CD4-positive, alpha-beta memory T cell (primary cell): ENCODE measurements at regions not wholly inside any gene's neighbourhood (a gene's known extent, or its start where the extent isn't known, plus 50 kb on each side); places are given as distances from the start of the nearest gene placed in this dataset.

Experiments used
- CTCF ChIA-PET: fragments of 350-600 bp; sonication (Branson Sonifier 250); formaldehyde crosslinking; loops from one replicate; lab custom pipeline; 2021; ENCODE audit warnings: inconsistent platforms; ENCODE audit not compliant: partially characterized antibody; lab: Charles Lee
- POLR2A ChIA-PET: fragments of 350-600 bp; sonication (Branson Sonifier 250); formaldehyde crosslinking; loops from one replicate; lab custom pipeline; 2021; ENCODE audit not compliant: partially characterized antibody; lab: Charles Lee
- DNase-seq, 5 donors: peaks; one replicate each; pipeline versions ENCODE4 v3.0.0 to v3.0.0-alpha.2; 2020 to 2022; ENCODE audit warnings: mixed read lengths in 1 of 5
- H3K27ac ChIP-seq: one replicate; pipeline ENCODE4 v1.7.0; 2013; ENCODE audit warnings: low read depth, low read length
- H3K27me3 ChIP-seq: 2 replicates; pipeline ENCODE4 v1.7.0; 2013; ENCODE audit warnings: mild to moderate bottlenecking, low read length, moderate library complexity; ENCODE audit not compliant: insufficient read depth
- H3K36me3 ChIP-seq: 2 replicates; pipeline ENCODE4 v1.7.0; 2013; ENCODE audit warnings: mild to moderate bottlenecking, low read length, moderate library complexity; ENCODE audit not compliant: insufficient read depth
- H3K4me1 ChIP-seq: 2 replicates; pipeline ENCODE4 v1.7.0; 2013; ENCODE audit warnings: mild to moderate bottlenecking, low read length, moderate library complexity; ENCODE audit not compliant: insufficient read depth
- H3K4me3 ChIP-seq, 2 donors: one replicate each; pipeline ENCODE4 v1.7.0; 2013; ENCODE audit warnings: low read length in 2 of 2, mild to moderate bottlenecking in 1 of 2
- H3K9me3 ChIP-seq, 2 donors: one replicate each; pipeline ENCODE4 v1.7.0; 2013; ENCODE audit warnings: low read length in 2 of 2, control low read depth in 1 of 2; ENCODE audit not compliant: control insufficient read depth in 1 of 2
- H3K27ac Mint-ChIP-seq, 7 donors: one replicate each; pipeline ENCODE4 v1.8.0; 2020 to 2021; ENCODE audit warnings: mixed read lengths in 7 of 7, mild to moderate bottlenecking in 6 of 7, inconsistent platforms in 3 of 7, moderate library complexity in 3 of 7
- H3K27me3 Mint-ChIP-seq, 2 donors: one replicate each; pipeline ENCODE4 v1.8.0; 2020 to 2021; ENCODE audit warnings: mixed read lengths in 2 of 2
- H3K36me3 Mint-ChIP-seq, 2 donors: one replicate each; pipeline ENCODE4 v1.8.0; 2020 to 2021; ENCODE audit warnings: mixed read lengths in 2 of 2, inconsistent platforms in 1 of 2, mild to moderate bottlenecking in 1 of 2
- H3K4me1 Mint-ChIP-seq, 4 donors: one replicate each; pipeline ENCODE4 v1.8.0; 2020 to 2021; ENCODE audit warnings: mixed read lengths in 4 of 4, mild to moderate bottlenecking in 1 of 4
- H3K4me3 Mint-ChIP-seq, 8 donors: one replicate each; pipeline ENCODE4 v1.8.0; 2020 to 2021; ENCODE audit warnings: mixed read lengths in 8 of 8, mild to moderate bottlenecking in 7 of 8, moderate library complexity in 6 of 8, inconsistent platforms in 3 of 8
- H3K9me3 Mint-ChIP-seq, 8 donors: one replicate each; pipeline ENCODE4 v1.8.0; 2020 to 2021; ENCODE audit warnings: mixed read lengths in 8 of 8, mild to moderate bottlenecking in 5 of 8, inconsistent platforms in 3 of 8, moderate library complexity in 1 of 8
- intact Hi-C: fragments of 100-400 bp; cut with micrococcal nuclease; formaldehyde crosslinking; loops from one replicate; pipeline ENCODE4 v1.15.1; 2023

GRCh38 chr10:114770009-114770408 is 51.6 kb upstream of the FHIP2A start:
- Mint-ChIP-seq H3K4me3 (peak overlapping the region in 3 of 8 donors; percentile 17 to 67 (median 42)), H3K9me3 (no peaks in the 10 kb centered on the region), H3K27ac (peak overlapping the region in 4 of 7 donors; percentile 7 to 38 (median 8)), H3K36me3 (no peaks in the 10 kb centered on the region), H3K27me3 (peaks cover 5 to 7% of the 10 kb centered on the region in 2 donors), H3K4me1 (peaks cover 9 to 21% (median 17%) of the 10 kb centered on the region in 4 donors)
- ChIA-PET CTCF (no interaction called here), POLR2A (no interaction called here)
- H3K4me3 ChIP-seq, result no peak overlapping the region
- H3K9me3 ChIP-seq, result no peaks in the 10 kb centered on the region
- no peak for DNase-seq
- peaks cover 8% of the 10 kb centered on the region for H3K4me1 ChIP-seq
- H3K27me3 ChIP-seq, result peaks cover 4% of the 10 kb centered on the region
- intact Hi-C loops, result no loop called here
- H3K36me3 ChIP-seq, result no peaks in the 10 kb centered on the region
- no peak overlapping the region for H3K27ac ChIP-seq

- no peak overlapping the region for H3K4me3 ChIP-seq
- ChIA-PET CTCF (no interaction called here), POLR2A (no interaction called here)
- Mint-ChIP-seq H3K36me3 (no peaks in the 10 kb centered on the region), H3K27me3 (peaks cover 3% of the 10 kb centered on the region in 2 donors), H3K27ac (no peak overlapping the region), H3K4me3 (no peak overlapping the region), H3K9me3 (no peaks in the 10 kb centered on the region), H3K4me1 (peaks cover 9 to 21% (median 17%) of the 10 kb centered on the region in 4 donors)
- no peaks in the 10 kb centered on the region for H3K36me3 ChIP-seq
- intact Hi-C loops, result no loop called here
- peaks cover 4% of the 10 kb centered on the region for H3K27me3 ChIP-seq
- no peak overlapping the region for H3K27ac ChIP-seq
- DNase-seq, result no peak
- H3K4me1 ChIP-seq, result peaks cover 8% of the 10 kb centered on the region
- no peaks in the 10 kb centered on the region for H3K9me3 ChIP-seq
These were observed 50.4 kb upstream of the FHIP2A start for GRCh38 chr10:114771157-114771556.

GRCh38 chr10:114771749-114772148 is 49.8 kb upstream of the FHIP2A start:
- Mint-ChIP-seq H3K27ac (no peak overlapping the region), H3K27me3 (peaks cover under 1 to 1% of the 10 kb centered on the region in 2 donors)
- CTCF ChIA-PET, result no interaction called here

More at GRCh38 chr10:114771749-114772148, 49.8 kb upstream of the FHIP2A start:
- intact Hi-C loops, result no loop called here
- H3K27me3 ChIP-seq, result peaks cover 4% of the 10 kb centered on the region
- Mint-ChIP-seq H3K9me3 (no peaks in the 10 kb centered on the region), H3K4me3 (no peak overlapping the region), H3K36me3 (no peaks in the 10 kb centered on the region), H3K4me1 (peaks cover 9 to 18% (median 15%) of the 10 kb centered on the region in 4 donors)
- peaks cover 8% of the 10 kb centered on the region for H3K4me1 ChIP-seq
- H3K27ac ChIP-seq, result no peak overlapping the region
- H3K36me3 ChIP-seq, result no peaks in the 10 kb centered on the region
- H3K4me3 ChIP-seq, result no peak overlapping the region
- no peak for DNase-seq
- no peaks in the 10 kb centered on the region for H3K9me3 ChIP-seq
- POLR2A ChIA-PET, result no interaction called here
